ENCODE measurements at regions not wholly inside any gene's neighbourhood (a gene's known extent, or its start where the extent isn't known, plus 50 kb on each side); places are given as distances from the start of the nearest gene placed in this dataset.

DNA sequence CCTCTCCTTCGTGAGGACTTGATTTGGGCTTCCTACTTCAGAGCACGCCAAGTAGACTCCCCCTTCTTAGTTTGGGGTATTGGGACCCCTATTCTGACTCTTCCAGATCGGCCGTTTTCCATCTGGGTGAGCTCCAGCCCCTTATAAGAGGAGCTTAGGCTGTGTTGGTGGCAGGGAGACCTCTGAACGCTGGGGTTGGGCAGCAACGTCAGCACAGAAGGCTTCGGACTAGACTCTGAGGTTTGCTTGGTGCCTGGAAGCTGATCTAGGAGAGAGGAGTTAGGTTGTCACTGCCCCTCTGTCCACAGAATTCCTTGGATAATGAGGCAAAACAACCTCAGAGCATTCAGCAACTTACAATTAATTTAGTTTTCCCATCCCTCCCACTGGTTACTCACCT, 99.2 kb upstream of the RTL1 start:
- in situ Hi-C loops (cut with HindIII; ENCODE audit: low sequenced_read_pairs): no loop called here

GRCh38 chr14:101004176-101004575, 100.7 kb upstream of the RTL1 start:
- in situ Hi-C loops (cut with HindIII; ENCODE audit: low sequenced_read_pairs): no loop called here

DNA sequence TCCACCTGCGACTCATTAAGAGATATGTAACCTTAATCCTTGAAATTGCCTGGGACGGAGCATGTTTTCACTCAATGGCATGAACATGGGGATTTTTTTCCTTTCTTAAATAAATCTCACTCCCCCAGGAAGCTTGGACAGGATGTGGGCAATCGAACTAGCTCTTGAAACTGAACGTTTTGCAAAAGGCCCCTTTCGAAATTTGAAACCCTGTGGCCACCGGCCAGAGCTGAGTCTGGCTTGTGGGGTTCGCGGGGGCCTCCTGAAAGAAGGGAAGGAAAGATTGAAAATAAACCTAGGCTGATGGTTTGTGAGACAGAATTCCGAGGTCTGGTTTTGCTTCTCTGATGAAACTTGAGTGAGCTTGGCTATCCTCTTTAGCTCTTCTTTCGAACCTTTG, 101.4 kb upstream of the RTL1 start:
- in situ Hi-C loops (cut with HindIII; ENCODE audit: low sequenced_read_pairs): no loop called here

GRCh38 chr14:101005447-101005846, 101.9 kb upstream of the RTL1 start:
- in situ Hi-C loops (cut with HindIII; ENCODE audit: low sequenced_read_pairs): no loop called here

GRCh38 chr14:101006008-101006407, 102.5 kb upstream of the RTL1 start:
- in situ Hi-C loops (cut with HindIII; ENCODE audit: low sequenced_read_pairs): no loop called here

DNA sequence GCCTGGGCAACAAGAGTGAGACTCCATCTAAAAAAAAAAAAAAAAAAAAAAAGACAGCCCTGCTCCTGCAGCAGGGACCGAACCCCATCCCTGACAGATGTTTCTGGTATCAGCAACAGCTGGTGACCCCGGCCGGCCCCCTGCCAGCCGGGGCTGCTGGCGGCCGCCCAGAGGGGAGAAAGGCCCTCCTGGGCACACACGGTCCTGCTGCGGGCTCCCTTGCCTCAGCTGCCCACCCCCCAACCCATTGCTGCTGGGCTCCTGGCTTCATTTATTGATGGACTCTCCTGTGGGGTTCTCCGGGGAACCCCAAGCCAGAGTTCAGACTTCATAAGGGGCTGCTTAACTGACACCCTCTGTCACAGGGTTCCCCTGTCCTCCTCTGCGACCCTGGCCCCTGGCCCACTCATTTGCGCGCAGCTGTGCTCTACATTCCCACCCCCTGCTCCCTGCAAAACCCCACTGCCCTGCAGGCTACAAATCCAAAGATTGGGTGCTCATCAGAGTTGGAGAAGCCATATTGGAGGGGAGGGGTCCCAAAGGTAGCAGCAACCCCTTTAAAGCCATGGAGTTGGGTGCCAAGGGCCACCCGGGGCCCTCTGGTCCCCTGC, 103.6 kb upstream of the RTL1 start:
- in situ Hi-C loops (cut with HindIII; ENCODE audit: low sequenced_read_pairs): no loop called here

GRCh38 chr14:101007765-101008164, 104.2 kb upstream of the RTL1 start:
- in situ Hi-C loops (cut with HindIII; ENCODE audit: low sequenced_read_pairs): no loop called here

- in situ Hi-C loops (cut with HindIII; ENCODE audit: low sequenced_read_pairs): no loop called here
These were observed 104.7 kb upstream of the RTL1 start for GRCh38 chr14:101008196-101008595.

DNA sequence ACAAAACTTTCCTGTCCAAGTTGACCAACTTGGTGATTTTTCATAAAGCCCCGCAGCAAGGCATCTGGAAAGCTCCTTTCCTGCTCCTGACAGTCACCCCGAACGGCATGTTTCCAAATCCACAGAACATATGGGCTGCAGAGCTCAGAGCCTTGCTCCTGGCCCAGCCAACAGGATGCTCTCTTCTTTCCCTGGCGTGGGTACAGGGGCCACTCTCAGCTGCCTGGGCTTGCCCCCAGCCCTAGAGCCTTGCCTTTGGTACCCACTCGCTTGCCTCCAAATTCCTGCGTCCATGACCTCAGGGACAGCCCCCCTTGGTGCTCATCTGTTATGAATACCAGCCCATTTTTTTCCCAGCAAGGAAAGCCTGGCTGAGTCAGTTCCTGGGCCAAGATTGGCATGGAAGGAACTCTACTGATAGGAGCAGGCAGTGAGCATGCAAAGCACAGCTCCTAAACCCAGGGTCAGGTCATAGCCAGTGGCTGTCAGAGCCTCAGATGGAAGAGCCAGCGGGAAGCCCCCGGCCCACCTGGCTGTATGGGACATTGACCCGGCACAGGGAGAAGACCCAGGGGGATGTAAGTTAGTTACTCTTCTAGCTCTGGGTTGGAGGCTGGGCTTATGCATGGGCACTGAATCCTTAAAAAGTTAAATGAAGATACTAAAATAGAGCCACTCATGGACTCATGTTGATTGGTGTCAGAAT, 105.3 kb upstream of the RTL1 start:
- in situ Hi-C loops (cut with HindIII; ENCODE audit: low sequenced_read_pairs): no loop called here

- in situ Hi-C loops (cut with HindIII; ENCODE audit: low sequenced_read_pairs): no loop called here
These were observed 106.0 kb upstream of the RTL1 start for GRCh38 chr14:101009531-101009930.

DNA sequence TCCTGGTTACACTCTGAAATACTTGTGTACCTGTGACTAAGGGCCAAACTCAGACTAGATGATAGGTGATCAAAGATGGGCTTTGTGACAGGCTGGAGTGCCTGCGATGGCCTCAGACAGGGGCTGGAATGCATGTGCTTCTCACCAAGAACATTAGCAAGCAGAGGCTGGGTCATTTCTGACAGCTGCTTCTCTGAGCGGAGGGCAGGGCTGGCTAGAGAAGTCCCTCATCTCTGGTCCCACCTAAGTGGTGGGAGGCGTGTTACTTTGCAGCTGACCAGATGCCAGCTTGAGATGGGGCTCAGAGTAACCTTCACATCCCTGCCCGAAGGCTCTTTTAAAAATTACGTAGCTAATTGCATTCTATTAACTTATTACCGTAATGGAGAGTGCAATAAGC, 106.8 kb upstream of the RTL1 start:
- in situ Hi-C loops (cut with HindIII; ENCODE audit: low sequenced_read_pairs): no loop called here

- in situ Hi-C loops (cut with HindIII; ENCODE audit: low sequenced_read_pairs): no loop called here
These were observed 107.3 kb upstream of the RTL1 start for GRCh38 chr14:101010835-101011234.

DNA sequence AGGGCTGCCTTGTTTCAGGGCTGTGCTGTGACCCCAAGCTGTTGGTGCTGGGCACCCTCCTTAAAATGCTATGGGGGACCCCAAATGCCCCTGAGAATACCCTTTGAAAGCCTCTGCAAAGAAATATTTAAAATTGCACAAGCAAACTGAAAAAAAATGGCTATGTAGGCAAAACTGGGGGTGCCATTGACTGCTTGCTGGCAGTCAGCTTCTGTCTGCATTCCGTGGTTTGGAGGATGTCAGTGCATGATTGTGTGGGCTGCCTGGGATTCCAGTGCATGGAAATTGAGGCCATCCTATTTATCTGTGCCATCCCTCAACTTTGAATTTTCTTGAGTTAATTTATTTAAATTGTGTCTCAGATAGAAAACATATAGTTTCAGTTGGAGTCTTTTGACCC, 113.7 kb upstream of the RTL1 start:
- in situ Hi-C loops (cut with HindIII; ENCODE audit: low sequenced_read_pairs): no loop called here

- in situ Hi-C loops (cut with HindIII; ENCODE audit: low sequenced_read_pairs): no loop called here
These were observed 114.5 kb upstream of the RTL1 start for GRCh38 chr14:101017806-101018560.

DNA sequence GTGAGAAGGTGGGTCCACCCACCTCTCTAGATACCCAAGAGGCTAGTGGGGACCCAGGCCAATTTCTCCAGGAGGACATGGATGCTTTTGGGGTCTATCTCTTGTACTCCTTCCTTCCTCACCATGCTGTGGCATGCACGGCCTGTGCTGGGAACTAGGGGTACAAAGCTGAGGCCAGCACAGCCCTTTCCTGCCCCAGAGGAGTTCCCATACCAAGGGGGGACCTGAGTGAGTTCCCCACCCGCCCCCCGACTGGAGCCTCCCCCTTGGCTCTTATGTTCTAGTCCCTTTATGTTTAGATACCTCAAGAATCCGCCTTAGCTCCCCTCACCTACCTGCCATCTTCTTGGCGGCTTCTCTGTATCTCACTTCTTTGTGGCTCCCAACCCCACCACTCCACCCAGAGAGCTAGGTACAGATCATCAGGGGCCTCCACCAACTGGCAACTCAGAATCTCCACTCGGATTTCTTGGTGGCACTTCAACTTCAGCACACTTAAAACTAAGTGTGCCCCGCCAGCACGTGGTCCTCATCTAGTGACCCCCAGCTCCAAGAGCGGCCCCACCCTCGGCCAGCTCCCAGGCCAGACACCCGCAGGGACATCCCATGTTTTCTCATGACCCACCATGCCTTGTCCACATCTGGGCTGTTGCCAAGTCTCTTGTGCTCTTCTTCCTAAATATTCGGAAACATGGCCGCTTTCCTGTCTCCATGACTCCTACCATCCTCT, 115.2 kb upstream of the RTL1 start:
- in situ Hi-C loops (cut with HindIII; ENCODE audit: low sequenced_read_pairs): no loop called here

DNA sequence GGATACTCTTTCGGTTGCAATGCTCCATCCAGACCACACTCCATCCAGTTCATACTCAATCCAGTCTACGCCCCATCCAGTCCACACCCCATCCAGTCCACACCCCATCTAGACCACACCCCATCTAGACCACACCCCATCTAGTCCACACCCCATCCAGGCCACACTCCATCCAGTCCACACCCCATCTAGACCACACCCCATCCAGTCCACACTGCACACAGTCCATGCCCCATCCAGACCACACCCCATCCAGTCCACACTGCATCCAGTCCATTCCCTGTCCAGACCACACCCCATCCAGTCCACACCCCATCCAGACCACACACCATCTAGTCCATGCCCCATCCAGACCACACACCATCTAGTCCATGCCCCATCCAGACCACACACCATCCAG, 116.0 kb upstream of the RTL1 start:
- in situ Hi-C loops (cut with HindIII; ENCODE audit: low sequenced_read_pairs): no loop called here

GRCh38 chr14:101019990-101020710, 116.6 kb upstream of the RTL1 start:
- in situ Hi-C loops (cut with HindIII; ENCODE audit: low sequenced_read_pairs): no loop called here

DNA sequence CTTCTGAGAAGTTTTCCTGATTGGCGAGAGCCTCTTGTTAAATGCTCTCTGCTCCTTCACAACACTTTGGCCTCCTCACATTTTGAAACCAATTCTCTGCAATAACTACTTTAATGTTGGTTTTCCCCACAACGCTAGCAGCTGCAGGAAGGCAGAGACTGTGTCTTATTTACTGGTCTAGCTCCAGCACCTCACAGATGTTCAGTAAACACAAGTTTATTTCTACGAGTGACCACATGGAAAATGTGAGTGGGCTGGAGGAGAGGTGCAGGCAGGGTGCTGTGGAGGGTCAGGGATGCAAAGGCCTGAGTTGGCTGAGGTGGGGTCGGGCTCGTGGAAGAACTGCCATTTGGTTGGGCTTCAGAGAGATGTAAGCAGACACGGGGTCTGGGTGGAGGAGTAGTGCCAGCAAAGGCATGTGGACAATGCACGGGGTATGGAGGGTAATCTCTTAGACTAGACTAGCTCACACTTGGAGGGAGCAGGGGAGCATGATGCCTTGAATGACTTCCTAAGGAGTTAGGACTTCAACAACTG, 117.4 kb upstream of the RTL1 start:
- in situ Hi-C loops (cut with HindIII; ENCODE audit: low sequenced_read_pairs): no loop called here

- in situ Hi-C loops (cut with HindIII; ENCODE audit: low sequenced_read_pairs): no loop called here
These were observed 118.6 kb upstream of the RTL1 start for GRCh38 chr14:101022121-101022520.

DNA sequence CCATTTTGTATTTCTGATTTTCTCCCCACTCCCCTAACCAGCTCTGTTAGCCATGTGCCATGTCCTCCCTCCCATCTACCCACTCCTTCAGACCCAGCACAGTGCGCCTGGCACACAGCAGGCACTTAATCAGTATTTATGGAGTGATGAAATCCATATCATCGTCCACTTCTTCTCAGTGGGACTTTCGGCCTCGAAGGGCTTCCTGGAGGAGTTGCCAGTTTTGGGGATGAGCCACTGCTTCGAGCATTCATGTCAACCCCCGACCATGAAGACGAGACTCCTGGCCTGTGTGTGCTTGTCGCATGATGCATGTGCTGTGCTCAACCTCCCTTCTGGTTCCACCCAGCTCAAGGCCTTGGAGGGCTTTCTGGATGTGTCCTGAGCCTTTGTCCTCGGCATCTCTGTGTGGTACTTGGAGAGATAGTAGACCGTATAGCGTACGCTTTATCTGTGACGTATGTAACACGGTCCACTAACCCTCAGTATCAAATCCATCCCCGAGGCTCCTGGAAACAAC, 119.5 kb upstream of the RTL1 start:
- in situ Hi-C loops (cut with HindIII; ENCODE audit: low sequenced_read_pairs): no loop called here

Data from DLD1 (cell line).